ENCODE measurements at regions not wholly inside any gene's neighbourhood (a gene's known extent, or its start where the extent isn't known, plus 50 kb on each side); places are given as distances from the start of the nearest gene placed in this dataset.

GRCh38 chr22:49070501-49070900, 757.2 kb downstream of the BRD1 start:
- no peak overlapping the region for H2AK5ac ChIP-seq (ENCODE audit: low read depth, low read length)
- no peak overlapping the region for H3K18ac ChIP-seq (ENCODE audit: low read depth, low read length)
- no peak overlapping the region for H4K5ac ChIP-seq (ENCODE audit: low read depth, low read length)
- no peak overlapping the region for H2BK20ac ChIP-seq (ENCODE audit: low read depth, low read length)
- ChIA-PET CTCF (no interaction called here), POLR2A (ENCODE audit: unreplicated experiment) (no interaction called here)
- H2BK120ac ChIP-seq (ENCODE audit: low read depth, low read length), result no peak overlapping the region
- no peak overlapping the region for H2AFZ ChIP-seq (replicated peaks; ENCODE audit: low read length, poor library complexity)
- no peak overlapping the region for H2AK9ac ChIP-seq (replicated peaks; ENCODE audit: low read depth, low read length, poor library complexity)
- H3K4ac ChIP-seq (ENCODE audit: low read depth, low read length), result no peak overlapping the region
- H3K27ac ChIP-seq (ENCODE audit: insufficient read depth, low read length), result no peak overlapping the region
- no peak overlapping the region for H3K56ac ChIP-seq (ENCODE audit: extremely low read depth, insufficient read depth, low read length)
- H3K9me3 ChIP-seq (ENCODE audit: control insufficient read depth, insufficient read depth, low read length), result peaks cover 26% of the 10 kb centered on the region
- DNase-seq (no peak), ATAC-seq (ENCODE audit: low read depth) (no peak)
- BruUV-seq (replicated peaks), result no TSS peak
- no peaks in the 10 kb centered on the region for H4K20me1 ChIP-seq (ENCODE audit: insufficient read depth, low read length)
- H3K9me1 ChIP-seq (ENCODE audit: insufficient read depth, low read length), result no peaks in the 10 kb centered on the region
- TF ChIP-seq FOS (IDR thresholded peaks at IDR 0.05; ENCODE audit: low read depth, low read length) (no peak), SMC3 (IDR thresholded peaks at IDR 0.05; ENCODE audit: low read depth, low read length) (no peak), POLR2A (IDR thresholded peaks at IDR 0.05; ENCODE audit: low read depth, low read length) (no peak), CHD1 (IDR thresholded peaks at IDR 0.05; ENCODE audit: low read depth, low read length) (no peak), CEBPB (IDR thresholded peaks at IDR 0.05; ENCODE audit: low read depth, low read length) (no peak), BHLHE40 (IDR thresholded peaks at IDR 0.05; ENCODE audit: low read depth, low read length) (no peak), MXI1 (IDR thresholded peaks at IDR 0.05; ENCODE audit: borderline replicate concordance, low read depth, low read length) (no peak), ELK1 (IDR thresholded peaks at IDR 0.05; ENCODE audit: borderline replicate concordance, low read depth, low read length) (no peak), NFE2L2 (IDR thresholded peaks at IDR 0.05; ENCODE audit: low read depth, low read length) (no peak), RAD21 (IDR thresholded peaks at IDR 0.05; ENCODE audit: low read length) (no peak), RFX5 (IDR thresholded peaks at IDR 0.05; ENCODE audit: low read depth, low read length) (no peak), MAFK (IDR thresholded peaks at IDR 0.05; ENCODE audit: low read depth, low read length) (no peak), RCOR1 (IDR thresholded peaks at IDR 0.05; ENCODE audit: insufficient replicate concordance, low read length) (no peak), MAZ (IDR thresholded peaks at IDR 0.05; ENCODE audit: borderline replicate concordance, low read depth, low read length) (no peak), CTCF (conservative IDR thresholded peaks at IDR 0.05; ENCODE audit: low read depth, low read length) (no peak)
- TF ChIP-seq, protein P1, sequence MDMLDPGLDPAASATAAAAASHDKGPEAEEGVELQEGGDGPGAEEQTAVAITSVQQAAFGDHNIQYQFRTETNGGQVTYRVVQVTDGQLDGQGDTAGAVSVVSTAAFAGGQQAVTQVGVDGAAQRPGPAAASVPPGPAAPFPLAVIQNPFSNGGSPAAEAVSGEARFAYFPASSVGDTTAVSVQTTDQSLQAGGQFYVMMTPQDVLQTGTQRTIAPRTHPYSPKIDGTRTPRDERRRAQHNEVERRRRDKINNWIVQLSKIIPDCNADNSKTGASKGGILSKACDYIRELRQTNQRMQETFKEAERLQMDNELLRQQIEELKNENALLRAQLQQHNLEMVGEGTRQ (IDR thresholded peaks at IDR 0.05; ENCODE audit: low read depth, low read length), result no peak
- H2BK15ac ChIP-seq (ENCODE audit: low read depth, low read length), result no peak overlapping the region
- no peak overlapping the region for H3K9ac ChIP-seq (ENCODE audit: low read depth, low read length)
- 4% methylated on average over 4 of the region's 7 CpGs; no CpG with 5 or more reads in 1 of the 2 experiments for WGBS, 2 experiments (ENCODE audit: extremely low coverage in 2 of 2, insufficient read length in 1 of 2)
- in situ Hi-C loops (cut with MboI; ENCODE audit: low sequenced_read_pairs) (no loop called here), dilution Hi-C loops (cut with HindIII; ENCODE audit: low sequenced_read_pairs, unreplicated experiment) (no loop called here), intact Hi-C loops (cut with micrococcal nuclease) (no loop called here)
- H3K4me1 ChIP-seq (ENCODE audit: control insufficient read depth, insufficient read depth, low read length), result no peaks in the 10 kb centered on the region
- H3K23ac ChIP-seq (ENCODE audit: low read depth, low read length), result no peak overlapping the region
- H3K79me1 ChIP-seq (ENCODE audit: low read depth in 1 of 2, low read length in 2 of 2), result no peaks in the 10 kb centered on the region
- H4K91ac ChIP-seq (ENCODE audit: insufficient read depth, low read depth, low read length), result no peak overlapping the region
- H2BK5ac ChIP-seq (ENCODE audit: low read depth, low read length, poor library complexity, severe bottlenecking), result no peak overlapping the region
- H4K8ac ChIP-seq (ENCODE audit: low read depth in 2 of 2, low read length in 2 of 2), result no peak overlapping the region
- H3K4me2 ChIP-seq (ENCODE audit: low read depth, low read length), result no peak overlapping the region
- no peak overlapping the region for H3K14ac ChIP-seq (replicated peaks; ENCODE audit: low read depth, low read length)
- H3K27me3 ChIP-seq (ENCODE audit: control insufficient read depth, insufficient read depth, low read length), result no peaks in the 10 kb centered on the region
- H3K36me3 ChIP-seq (ENCODE audit: control insufficient read depth, insufficient read depth, low read length), result no peaks in the 10 kb centered on the region
- H3K4me3 ChIP-seq (ENCODE audit: insufficient read depth, low read depth, low read length), result no peak overlapping the region

Data from IMR-90 (cell line).